ENCODE measurements at regions not wholly inside any gene's neighbourhood (a gene's known extent, or its start where the extent isn't known, plus 50 kb on each side); places are given as distances from the start of the nearest gene placed in this dataset.

GRCh38 chr3:187983484-187984124, 170.4 kb upstream of the LPP start:
- DNase-seq: no peak

GRCh38 chr3:187985647-187986046, 168.3 kb upstream of the LPP start:
- DNase-seq: no peak

GRCh38 chr3:187986514-187986934, 167.4 kb upstream of the LPP start:
- no peak for DNase-seq

GRCh38 chr3:187987187-187987586, 166.8 kb upstream of the LPP start:
- no peak for DNase-seq

GRCh38 chr3:187987924-187988323, 166.0 kb upstream of the LPP start:
- DNase-seq: no peak

GRCh38 chr3:187989575-187990153, 164.3 kb upstream of the LPP start:
- peak; percentile 10 for DNase-seq

GRCh38 chr3:187992609-187993008, 161.3 kb upstream of the LPP start:
- no peak for DNase-seq

GRCh38 chr3:187994221-187995042, 159.5 kb upstream of the LPP start:
- no peak for DNase-seq

GRCh38 chr3:187995043-187995400, 158.9 kb upstream of the LPP start:
- DNase-seq: no peak

GRCh38 chr3:187995667-187996066, 158.3 kb upstream of the LPP start:
- DNase-seq: no peak

- DNase-seq: no peak
Measured at GRCh38 chr3:187996609-187997008, 157.3 kb upstream of the LPP start.

- no peak for DNase-seq
Measured at GRCh38 chr3:187997490-187997889, 156.5 kb upstream of the LPP start.

GRCh38 chr3:187997946-187998561, 155.9 kb upstream of the LPP start:
- DNase-seq: no peak

- DNase-seq: no peak
Measured at GRCh38 chr3:187998611-187999010, 155.3 kb upstream of the LPP start.

GRCh38 chr3:187999821-188000220, 154.1 kb upstream of the LPP start:
- no peak for DNase-seq

GRCh38 chr3:188000361-188000861, 153.5 kb upstream of the LPP start:
- DNase-seq: no peak

GRCh38 chr3:188001093-188001492, 152.9 kb upstream of the LPP start:
- no peak for DNase-seq

GRCh38 chr3:188001926-188002325, 152.0 kb upstream of the LPP start:
- DNase-seq: no peak

- no peak for DNase-seq
Measured at GRCh38 chr3:188002626-188003138, 151.3 kb upstream of the LPP start.

- no peak for DNase-seq
Measured at GRCh38 chr3:188003188-188004171, 150.5 kb upstream of the LPP start.

- no peak for DNase-seq
Measured at GRCh38 chr3:188006726-188007393, 147.1 kb upstream of the LPP start.
